Astrocyte of the cerebellum (primary cell): ENCODE measurements at regions not wholly inside any gene's neighbourhood (a gene's known extent, or its start where the extent isn't known, plus 50 kb on each side); places are given as distances from the start of the nearest gene placed in this dataset.

Experiments
- DNase-seq: peaks from one replicate; pipeline ENCODE4 v3.0.0-alpha.2; 2011; ENCODE audit warnings: low read depth
- H3K4me3 ChIP-seq: 2 replicates; pipeline ENCODE4 v1.5.1; 2011; ENCODE audit warnings: mild to moderate bottlenecking, low read depth, low read length, moderate library complexity
- in situ Hi-C: cut with HindIII; loops from 2 replicates; pipeline ENCODE4 v1.10.0; 2017; ENCODE audit warnings: low sequenced_read_pairs
- TF ChIP-seq, protein P1 (sequence below): IDR thresholded peaks from 2 replicates; pipeline ENCODE4 v1.5.1; 2012; ENCODE audit warnings: low read length, low read depth, moderate library complexity, mild to moderate bottlenecking; ENCODE audit errors: missing control alignments

DNA sequence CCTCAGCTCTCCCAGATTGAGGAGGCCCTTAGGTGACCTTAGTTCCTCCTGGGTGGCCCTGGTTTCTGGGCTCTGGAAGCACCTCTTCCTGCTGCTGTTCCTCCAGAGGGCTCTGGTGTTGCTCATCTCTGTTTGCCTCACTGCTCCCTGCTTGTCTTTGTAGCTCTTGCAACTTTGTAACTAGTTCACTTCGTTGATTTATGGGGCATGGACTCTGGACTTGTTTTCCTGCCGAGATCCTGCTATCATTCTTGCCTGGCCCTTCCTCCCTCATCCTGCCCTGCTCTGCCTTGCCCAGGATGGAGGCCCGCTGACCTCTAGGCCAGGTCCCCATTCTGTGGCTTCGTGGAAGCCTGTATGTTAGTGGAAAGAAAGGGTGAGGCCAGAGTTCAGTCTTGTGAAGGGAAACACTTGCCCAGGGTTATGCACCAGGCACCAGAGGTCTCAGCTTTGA lies 169.3 kb downstream of the MACROH2A1 start:
- in situ Hi-C loops = no loop called here
- no peak for DNase-seq
- TF ChIP-seq, protein P1, sequence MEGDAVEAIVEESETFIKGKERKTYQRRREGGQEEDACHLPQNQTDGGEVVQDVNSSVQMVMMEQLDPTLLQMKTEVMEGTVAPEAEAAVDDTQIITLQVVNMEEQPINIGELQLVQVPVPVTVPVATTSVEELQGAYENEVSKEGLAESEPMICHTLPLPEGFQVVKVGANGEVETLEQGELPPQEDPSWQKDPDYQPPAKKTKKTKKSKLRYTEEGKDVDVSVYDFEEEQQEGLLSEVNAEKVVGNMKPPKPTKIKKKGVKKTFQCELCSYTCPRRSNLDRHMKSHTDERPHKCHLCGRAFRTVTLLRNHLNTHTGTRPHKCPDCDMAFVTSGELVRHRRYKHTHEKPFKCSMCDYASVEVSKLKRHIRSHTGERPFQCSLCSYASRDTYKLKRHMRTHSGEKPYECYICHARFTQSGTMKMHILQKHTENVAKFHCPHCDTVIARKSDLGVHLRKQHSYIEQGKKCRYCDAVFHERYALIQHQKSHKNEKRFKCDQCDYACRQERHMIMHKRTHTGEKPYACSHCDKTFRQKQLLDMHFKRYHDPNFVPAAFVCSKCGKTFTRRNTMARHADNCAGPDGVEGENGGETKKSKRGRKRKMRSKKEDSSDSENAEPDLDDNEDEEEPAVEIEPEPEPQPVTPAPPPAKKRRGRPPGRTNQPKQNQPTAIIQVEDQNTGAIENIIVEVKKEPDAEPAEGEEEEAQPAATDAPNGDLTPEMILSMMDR = no peak
- H3K4me3 ChIP-seq = no peak overlapping the region

GRCh38 chr5:135229122-135229521 lies 169.9 kb downstream of the MACROH2A1 start:
- in situ Hi-C loops = no loop called here

GRCh38 chr5:135228222-135228621 lies 170.8 kb downstream of the MACROH2A1 start:
- no peak for DNase-seq
- in situ Hi-C loops = no loop called here
- TF ChIP-seq, protein P1 = no peak
- no peak overlapping the region for H3K4me3 ChIP-seq

More at GRCh38 chr5:135229122-135229521, 169.9 kb downstream of the MACROH2A1 start:
- TF ChIP-seq, protein P1 = no peak
- no peak for DNase-seq
- H3K4me3 ChIP-seq = no peak overlapping the region

GRCh38 chr5:135227064-135228022 lies 171.7 kb downstream of the MACROH2A1 start:
- TF ChIP-seq, protein P1 = no peak
- in situ Hi-C loops = no loop called here

GRCh38 chr5:135225856-135226560 lies 173.0 kb downstream of the MACROH2A1 start:
- in situ Hi-C loops = no loop called here
- TF ChIP-seq, protein P1 = no peak
- no peak overlapping the region for H3K4me3 ChIP-seq

More at GRCh38 chr5:135227064-135228022, 171.7 kb downstream of the MACROH2A1 start:
- no peak for DNase-seq
- H3K4me3 ChIP-seq = no peak overlapping the region

DNA sequence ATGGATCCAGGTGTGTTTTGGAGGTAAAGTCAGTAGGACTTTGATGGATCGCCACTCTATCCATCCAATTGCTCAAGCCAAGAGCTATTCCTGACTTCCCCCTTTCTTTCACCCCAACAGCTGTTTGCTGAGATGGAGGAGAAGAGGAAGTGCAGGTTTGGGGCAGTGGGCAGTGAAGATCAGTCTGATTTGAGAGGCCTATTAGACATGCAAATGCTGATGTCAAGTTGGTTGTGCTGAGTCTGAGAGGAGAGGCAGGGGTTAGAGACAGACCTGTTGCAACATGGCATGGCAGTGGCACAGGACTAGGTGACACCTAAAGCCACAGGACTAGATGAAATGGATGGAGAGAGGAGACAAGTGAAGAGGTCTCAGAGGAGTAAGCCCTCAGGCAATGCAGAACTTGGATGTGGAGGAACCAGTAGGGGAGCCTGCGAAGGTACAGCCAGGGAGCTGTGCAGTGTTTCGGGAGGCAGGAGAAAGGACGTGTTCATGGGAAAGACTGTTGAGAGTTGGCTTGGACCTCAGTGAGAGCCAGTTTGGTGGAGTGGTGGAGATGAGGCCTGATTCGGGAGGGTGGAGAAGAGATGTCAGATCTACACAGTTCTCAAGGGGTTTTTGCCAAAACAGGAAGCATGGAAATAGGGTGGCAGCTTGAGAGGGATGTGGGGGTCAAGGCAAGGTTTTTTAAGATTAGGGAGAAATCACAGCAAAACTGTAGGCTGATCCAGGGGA lies 175.0 kb downstream of the MACROH2A1 start:
- TF ChIP-seq, protein P1 = no peak
- no peak for DNase-seq
- in situ Hi-C loops = no loop called here
- no peak overlapping the region for H3K4me3 ChIP-seq

More at GRCh38 chr5:135225856-135226560, 173.0 kb downstream of the MACROH2A1 start:
- no peak for DNase-seq
